HG03025 (cell line): ENCODE measurements at regions not wholly inside any gene's neighbourhood (a gene's known extent, or its start where the extent isn't known, plus 50 kb on each side); places are given as distances from the start of the nearest gene placed in this dataset.
"Not testable (repeated sequence)": the region's sequence is repeated elsewhere in the genome, so short reads cannot be mapped to it uniquely, and the experiment has no call there.

ENCODE experiments used
- ATAC-seq: cut with Tn5 transposase; IDR thresholded peaks from one replicate; pipeline ENCODE4 v1.9.1; 2021; ENCODE audit warnings: mild to moderate bottlenecking, moderate library complexity; ENCODE audit not compliant: unreplicated experiment, low FRiP score

GRCh38 chr6:21282360-21282759 is 311.2 kb upstream of the SOX4 start:
- ATAC-seq = not testable (repeated sequence)

DNA sequence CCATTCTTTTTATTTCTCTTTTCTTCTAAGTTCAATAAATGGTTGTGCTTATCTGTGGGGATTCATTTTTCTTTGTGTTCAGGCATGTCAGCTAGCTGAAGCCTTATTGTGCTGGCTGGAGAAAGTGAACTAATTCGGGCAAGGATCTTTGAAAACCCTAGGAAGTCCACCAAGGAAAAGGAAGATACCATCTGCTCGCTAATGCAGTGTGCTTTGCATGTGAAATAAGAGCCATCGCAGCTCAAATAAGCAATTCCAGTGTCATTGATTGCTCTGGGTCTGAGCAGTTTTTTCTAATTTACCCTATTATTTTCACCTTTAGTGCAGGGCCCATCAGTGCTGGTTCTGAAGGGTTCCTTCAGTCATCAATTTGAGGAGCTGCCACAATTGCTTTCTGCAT is 309.4 kb upstream of the SOX4 start:
- ATAC-seq = no peak

DNA sequence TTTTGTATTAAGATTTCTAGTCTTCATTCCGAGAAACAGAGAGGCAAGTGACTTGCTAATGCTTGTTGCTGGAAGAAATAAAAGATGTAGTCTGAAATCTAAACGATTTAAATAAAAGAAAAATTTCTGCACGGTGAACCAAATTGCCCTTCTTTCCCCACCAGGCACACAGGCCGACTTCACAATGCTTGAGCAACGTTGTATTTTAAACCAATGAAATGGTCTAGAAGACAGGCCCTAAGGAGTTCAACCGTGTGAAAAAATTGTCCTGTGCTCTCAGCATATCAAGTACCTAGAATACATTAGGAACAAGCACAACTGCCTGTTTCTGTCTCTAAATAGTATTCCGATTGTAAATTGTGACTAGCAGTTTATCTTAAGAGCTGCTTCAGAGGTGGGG is 308.8 kb upstream of the SOX4 start:
- ATAC-seq = no peak

DNA sequence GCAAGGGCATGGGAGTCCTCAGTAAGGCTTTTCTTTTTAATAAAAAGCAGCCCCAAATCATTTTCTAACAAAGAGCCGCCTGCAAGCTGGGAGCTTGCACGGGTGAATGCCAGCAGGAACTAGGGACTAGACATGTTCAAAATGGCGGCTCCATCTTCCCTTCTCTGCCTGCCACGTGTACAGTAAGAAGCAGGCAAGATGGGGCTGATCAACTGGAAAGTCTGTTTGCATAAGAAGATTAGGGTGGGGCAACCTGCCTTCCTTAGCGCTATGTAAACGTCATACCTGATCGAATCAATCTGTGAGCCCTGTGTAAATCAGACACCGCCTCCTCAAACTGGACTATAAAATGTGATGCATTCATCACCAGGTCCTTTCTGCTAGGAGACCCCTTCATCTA is 299.4 kb upstream of the SOX4 start:
- ATAC-seq = no peak

GRCh38 chr6:21295506-21296240 is 297.9 kb upstream of the SOX4 start:
- ATAC-seq = no peak

GRCh38 chr6:21297665-21298064 is 295.9 kb upstream of the SOX4 start:
- no peak for ATAC-seq

GRCh38 chr6:21299216-21299615 is 294.3 kb upstream of the SOX4 start:
- ATAC-seq = no peak

DNA sequence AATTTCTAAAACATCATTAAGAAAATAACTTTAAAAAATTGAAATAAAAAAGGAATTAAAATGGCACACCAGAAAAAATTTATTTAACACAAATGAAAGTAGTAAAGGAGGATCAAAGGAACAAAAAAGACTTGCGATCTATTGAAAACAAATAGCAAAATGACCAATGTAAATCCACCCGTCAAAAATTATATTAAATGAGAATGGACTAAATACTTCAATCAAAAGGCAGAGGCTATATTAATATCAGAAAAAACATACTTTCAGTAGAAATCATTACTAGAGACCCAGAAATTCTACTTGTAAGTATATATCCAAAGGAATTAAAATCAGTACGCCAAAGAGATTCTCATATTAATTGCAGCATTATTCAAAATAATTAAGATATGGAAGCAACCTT is 293.1 kb upstream of the SOX4 start:
- ATAC-seq = no peak

DNA sequence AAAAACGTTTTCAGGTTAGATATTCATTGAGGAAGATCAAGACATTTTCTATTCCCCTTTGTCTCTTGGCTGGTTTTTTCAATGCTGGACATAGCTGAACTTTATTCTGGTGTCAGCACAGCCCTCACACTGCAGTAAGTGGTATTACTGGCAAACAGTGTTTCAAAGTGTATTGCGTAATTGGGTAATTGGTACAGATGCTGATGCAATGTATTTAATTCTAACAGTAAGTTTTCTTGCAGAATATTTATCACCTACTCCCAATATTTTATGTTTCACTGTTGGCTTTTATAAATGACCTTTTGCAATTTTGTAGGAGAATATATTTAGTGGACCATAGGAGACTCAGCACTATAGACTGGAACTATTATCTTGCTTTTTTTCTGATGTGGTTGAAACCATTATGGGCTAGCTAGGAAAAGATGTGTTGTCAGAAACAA is 287.6 kb upstream of the SOX4 start:
- no peak for ATAC-seq

DNA sequence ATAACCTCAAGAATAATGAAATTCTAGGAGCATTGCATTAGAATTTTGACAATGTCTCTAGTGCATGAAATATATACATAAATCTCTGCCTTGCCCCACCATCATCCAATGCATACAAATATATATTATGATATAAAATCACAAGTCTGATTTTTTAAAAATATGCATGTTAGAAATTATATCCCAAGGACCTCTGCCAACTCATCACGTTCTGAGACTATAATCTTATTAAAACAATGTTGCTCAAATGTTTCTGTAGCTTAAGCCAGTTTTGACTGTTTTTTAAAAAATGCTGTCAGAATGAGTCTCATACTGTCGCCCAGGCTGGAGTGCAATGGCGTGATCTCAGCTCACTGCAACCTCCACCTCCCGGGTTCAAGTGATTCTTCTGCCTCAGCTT is 287.0 kb upstream of the SOX4 start:
- ATAC-seq = no peak

GRCh38 chr6:21309807-21310221 is 283.7 kb upstream of the SOX4 start:
- no peak for ATAC-seq

DNA sequence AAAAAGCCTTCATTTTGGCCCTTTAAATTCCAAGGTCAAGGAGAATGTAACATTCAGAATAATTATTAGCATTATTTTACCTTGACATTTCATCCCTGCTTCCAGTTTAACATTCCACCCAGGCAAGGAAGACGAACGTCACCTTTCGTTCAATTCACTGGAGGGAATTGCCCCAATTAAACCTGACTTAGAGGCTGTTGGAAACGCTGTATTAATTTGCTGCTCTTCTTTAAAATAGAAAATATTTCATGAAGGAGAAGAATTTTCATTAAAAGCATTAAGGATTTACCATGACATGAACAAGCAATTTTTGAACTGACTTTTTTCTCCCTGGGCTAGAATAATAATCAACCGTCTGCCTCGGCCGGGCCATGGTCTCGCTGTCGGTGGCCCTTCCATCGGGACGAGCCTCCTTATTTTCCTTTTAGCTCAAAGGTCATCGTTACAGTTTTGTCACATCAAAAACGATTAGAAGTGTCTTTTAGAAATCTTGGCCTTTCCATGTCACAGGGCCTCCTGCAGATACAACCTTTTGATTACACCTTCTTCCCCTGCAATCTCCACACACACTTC is 282.9 kb upstream of the SOX4 start:
- no peak for ATAC-seq

DNA sequence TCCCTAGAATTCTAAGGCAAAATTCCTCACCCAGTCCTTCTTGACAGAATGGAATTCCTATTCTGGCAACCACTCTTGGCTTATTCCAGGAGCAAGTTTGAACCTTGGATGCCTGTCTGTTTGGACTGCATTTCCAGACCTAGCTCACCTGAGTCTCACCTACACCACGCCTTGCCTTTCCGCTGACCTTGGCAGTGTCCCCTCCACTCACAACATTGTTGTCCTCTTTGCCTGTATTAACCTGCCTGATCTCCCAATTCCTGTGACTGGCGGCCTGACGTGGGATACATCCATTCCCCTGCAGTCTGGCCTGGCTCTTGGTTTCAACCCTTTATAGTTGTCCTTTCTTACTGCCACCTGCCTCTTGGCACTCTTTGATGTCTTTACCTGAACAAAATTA is 281.4 kb upstream of the SOX4 start:
- no peak for ATAC-seq

DNA sequence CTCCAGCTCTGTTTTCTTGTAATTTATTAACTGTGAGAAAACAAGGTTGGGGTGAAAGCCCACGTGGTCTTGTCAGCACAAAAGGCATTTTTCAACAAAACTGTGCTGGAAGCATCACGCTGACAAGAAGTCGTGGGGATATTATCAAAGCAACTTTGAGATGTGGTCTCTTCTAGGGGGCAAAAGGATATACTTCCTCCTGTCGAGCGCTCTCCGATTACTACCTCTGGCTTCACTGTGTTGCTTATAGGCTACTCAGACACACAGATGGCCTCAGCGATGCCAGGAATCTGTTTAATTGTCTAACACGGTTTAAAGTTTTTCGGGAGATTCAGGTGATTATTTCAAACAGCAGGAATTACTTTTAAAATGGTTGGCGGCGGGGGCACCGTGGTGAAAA is 275.9 kb upstream of the SOX4 start:
- no peak for ATAC-seq

DNA sequence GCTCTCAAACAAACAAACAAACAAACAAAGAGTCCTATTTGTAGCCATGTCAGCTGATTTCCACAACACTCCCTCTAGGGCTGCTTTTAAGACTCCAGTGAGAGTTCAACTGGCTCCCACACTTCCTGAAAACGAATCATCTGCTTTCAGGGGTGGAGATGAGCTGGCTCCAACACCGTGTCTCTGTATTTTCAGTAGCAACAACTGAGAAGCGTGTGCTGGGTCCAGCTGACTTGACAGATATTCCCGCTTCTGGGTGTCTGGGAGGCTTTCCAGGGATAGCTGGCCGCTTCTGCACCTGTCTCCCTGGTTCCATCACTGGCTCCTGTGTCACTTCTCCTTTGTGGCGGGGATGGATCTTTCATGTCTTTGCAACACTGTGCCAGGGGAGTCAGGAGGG is 272.5 kb upstream of the SOX4 start:
- no peak for ATAC-seq

- ATAC-seq = no peak
These were observed 272.0 kb upstream of the SOX4 start for GRCh38 chr6:21321531-21321930.

DNA sequence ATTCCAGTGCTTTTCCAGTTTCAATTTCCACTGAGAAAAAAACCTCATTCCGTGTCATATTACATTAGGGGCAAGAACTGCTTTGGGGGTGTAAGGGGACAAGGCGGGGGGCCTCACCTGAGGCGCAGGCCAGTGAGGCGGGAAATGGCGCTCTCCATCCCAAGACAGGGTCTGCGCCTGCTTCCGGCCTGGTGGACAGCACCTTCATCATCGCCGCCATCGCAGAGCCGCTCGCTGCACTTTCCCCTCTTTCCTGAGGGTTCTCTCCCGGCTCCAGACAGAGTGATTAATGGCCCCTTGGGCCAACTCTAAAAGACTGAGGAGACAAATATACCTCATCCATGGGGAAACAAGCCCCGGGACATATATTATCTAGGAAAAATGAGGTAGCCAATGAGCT is 270.0 kb upstream of the SOX4 start:
- ATAC-seq = no peak

DNA sequence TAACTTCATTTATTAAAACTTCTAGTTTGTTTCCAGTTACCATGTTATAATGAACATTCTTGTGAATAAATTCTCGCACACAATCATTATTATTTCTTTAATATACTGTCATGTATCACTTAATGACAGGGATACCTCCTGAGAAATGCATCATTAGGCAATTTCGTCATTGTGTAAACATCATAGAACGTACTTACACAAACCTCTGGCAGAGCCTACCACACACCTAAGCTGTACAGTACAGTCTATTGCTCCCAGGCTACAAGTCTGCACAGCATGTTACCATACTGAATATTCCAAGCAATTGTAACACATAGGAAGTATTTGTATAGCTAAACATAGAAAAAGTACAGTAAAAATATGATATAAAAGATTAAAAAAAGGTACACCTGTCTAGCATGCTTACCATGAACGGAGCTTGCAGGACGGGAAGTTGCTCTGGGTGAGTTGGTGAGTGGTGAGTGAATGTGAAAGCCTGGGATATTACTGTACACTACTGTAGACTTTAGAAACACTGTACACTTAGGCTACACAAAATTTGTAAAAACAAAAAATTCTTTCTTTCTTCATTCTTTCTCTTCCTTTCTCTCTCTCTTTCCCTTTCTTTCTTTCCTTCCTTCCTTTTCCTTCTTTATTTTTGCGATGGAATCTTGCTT is 268.2 kb upstream of the SOX4 start:
- ATAC-seq = no peak

GRCh38 chr6:21327326-21328112 is 266.0 kb upstream of the SOX4 start:
- ATAC-seq = no peak

DNA sequence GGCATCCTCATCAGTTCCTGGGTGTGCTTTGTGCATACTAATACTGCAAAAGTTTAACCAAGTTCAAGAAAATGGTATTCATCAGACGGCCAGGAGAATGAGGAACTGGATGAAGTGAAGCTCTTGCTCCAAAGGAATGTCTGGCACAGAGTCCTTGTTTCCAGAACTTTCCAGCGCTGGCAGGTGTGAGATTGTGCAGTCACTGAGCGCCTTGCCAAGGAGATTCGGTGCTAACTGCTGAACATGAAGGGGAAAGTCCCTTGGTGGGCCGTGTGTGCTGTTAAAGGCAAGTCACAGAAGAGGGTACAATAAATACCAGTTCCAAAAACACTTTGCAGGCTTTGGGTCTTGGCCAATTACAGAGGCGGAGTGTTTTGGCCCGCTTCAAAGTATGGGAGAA is 262.3 kb upstream of the SOX4 start:
- no peak for ATAC-seq

DNA sequence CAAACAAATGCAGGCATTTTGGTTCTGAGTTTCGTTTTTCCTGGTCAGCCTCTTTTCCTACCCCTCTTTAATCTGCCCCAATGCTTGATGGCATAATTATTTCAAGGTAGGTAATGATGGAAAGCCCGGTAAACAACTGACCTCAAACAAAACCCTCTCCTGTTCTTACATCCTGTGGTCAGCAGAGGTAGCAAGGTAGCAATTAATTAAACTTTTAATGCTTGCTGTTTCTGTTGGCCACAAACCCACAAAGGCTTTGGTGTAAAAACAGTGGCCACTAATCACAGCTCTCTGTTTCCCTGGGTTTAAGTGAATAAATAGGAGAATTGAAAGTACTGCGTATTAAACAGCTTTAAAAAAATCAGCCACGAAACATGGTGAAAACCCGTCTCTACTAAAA is 261.5 kb upstream of the SOX4 start:
- no peak for ATAC-seq
